ENCODE measurements at regions not wholly inside any gene's neighbourhood (a gene's known extent, or its start where the extent isn't known, plus 50 kb on each side); places are given as distances from the start of the nearest gene placed in this dataset.
"Not testable (repeated sequence)": the region's sequence is repeated elsewhere in the genome, so short reads cannot be mapped to it uniquely, and the experiment has no call there.

- H3K27me3 ChIP-seq (ENCODE audit: insufficient read depth), result no peaks in the 10 kb centered on the region
- H3K9ac ChIP-seq, result no peak overlapping the region
- H3F3A ChIP-seq (replicated peaks; ENCODE audit: insufficient read depth), result no peaks in the 10 kb centered on the region
- H3K4me2 ChIP-seq, result no peak overlapping the region
- H3K9me3 ChIP-seq, result no peaks in the 10 kb centered on the region
- no peaks in the 10 kb centered on the region for H3K9me2 ChIP-seq
- no peak for TF ChIP-seq MAX (IDR thresholded peaks at IDR 0.05; ENCODE audit: low read depth)
- no peaks in the 10 kb centered on the region for H3K36me3 ChIP-seq (replicated peaks in 1 of 2; ENCODE audit: control insufficient read depth in 1 of 2, insufficient read depth in 2 of 2, low read length in 1 of 2)
- DNase-seq, result no peak
- CTCF ChIA-PET, result interaction anchor here (1.0 to 4.2 kb wide), 2 partner anchors 8 to 268 kb away, joined by 3 to 17 read pairs; no protein-coding TSS in a partner anchor
- WGBS (ENCODE audit: low lambda C conversion rate), result 61% methylated on average over 4 of the region's 4 CpGs
- no peaks in the 10 kb centered on the region for H4K20me1 ChIP-seq (ENCODE audit: insufficient read depth)
- no peak overlapping the region for H2AFZ ChIP-seq (ENCODE audit: low read depth)
- POLR2A ChIA-PET, result no interaction called here
- no peaks in the 10 kb centered on the region for H3K4me1 ChIP-seq (ENCODE audit: control insufficient read depth in 1 of 2, insufficient read depth in 2 of 2, low read depth in 1 of 2, low read length in 1 of 2)
- H3K27ac ChIP-seq (ENCODE audit: low read depth in 2 of 2, low read length in 1 of 2), result no peak overlapping the region
- H3K79me2 ChIP-seq (ENCODE audit: insufficient read depth), result no peaks in the 10 kb centered on the region
- no peak overlapping the region for H3K4me3 ChIP-seq (ENCODE audit: low read depth in 2 of 2, low read length in 1 of 2)
These were observed 123.7 kb upstream of the ANKH start for GRCh38 chr5:14995229-14995628.

GRCh38 chr5:14993459-14994133 lies 122.0 kb upstream of the ANKH start:
- H3K4me2 ChIP-seq; H3K27me3 ChIP-seq (ENCODE audit: insufficient read depth); H4K20me1 ChIP-seq (ENCODE audit: insufficient read depth); H3F3A ChIP-seq (replicated peaks; ENCODE audit: insufficient read depth); H3K79me2 ChIP-seq (ENCODE audit: insufficient read depth); POLR2A ChIA-PET; H3K4me3 ChIP-seq (ENCODE audit: low read depth in 2 of 2, low read length in 1 of 2); H3K36me3 ChIP-seq (replicated peaks in 1 of 2; ENCODE audit: control insufficient read depth in 1 of 2, insufficient read depth in 2 of 2, low read length in 1 of 2); H2AFZ ChIP-seq (ENCODE audit: low read depth); DNase-seq; H3K4me1 ChIP-seq (ENCODE audit: control insufficient read depth in 1 of 2, insufficient read depth in 2 of 2, low read depth in 1 of 2, low read length in 1 of 2); H3K9me2 ChIP-seq; H3K27ac ChIP-seq (ENCODE audit: low read depth in 2 of 2, low read length in 1 of 2); H3K9ac ChIP-seq; H3K9me3 ChIP-seq: not testable (repeated sequence)
- CTCF ChIA-PET, result interaction anchor here (4.2 kb wide), 1 partner anchor 9 kb away, joined by 17 read pairs; no protein-coding TSS in a partner anchor
- WGBS (ENCODE audit: low lambda C conversion rate), result 91% methylated on average over 16 of the region's 40 CpGs

- H3K9me2 ChIP-seq; H3K79me2 ChIP-seq (ENCODE audit: insufficient read depth); H3K9ac ChIP-seq; H3F3A ChIP-seq (replicated peaks; ENCODE audit: insufficient read depth); POLR2A ChIA-PET; H3K4me3 ChIP-seq (ENCODE audit: low read depth in 2 of 2, low read length in 1 of 2); H4K20me1 ChIP-seq (ENCODE audit: insufficient read depth); H2AFZ ChIP-seq (ENCODE audit: low read depth); H3K27ac ChIP-seq (ENCODE audit: low read depth in 2 of 2, low read length in 1 of 2); H3K36me3 ChIP-seq (replicated peaks in 1 of 2; ENCODE audit: control insufficient read depth in 1 of 2, insufficient read depth in 2 of 2, low read length in 1 of 2); H3K4me2 ChIP-seq; DNase-seq; H3K9me3 ChIP-seq; H3K4me1 ChIP-seq (ENCODE audit: control insufficient read depth in 1 of 2, insufficient read depth in 2 of 2, low read depth in 1 of 2, low read length in 1 of 2); H3K27me3 ChIP-seq (ENCODE audit: insufficient read depth): not testable (repeated sequence)
- WGBS (ENCODE audit: low lambda C conversion rate), result 87% methylated on average over 25 of the region's 28 CpGs
- CTCF ChIA-PET, result interaction anchor here (1.0 to 4.2 kb wide), 3 partner anchors 10 to 265 kb away, joined by 4 to 17 read pairs (median 11); no protein-coding TSS in a partner anchor
These were observed 121.3 kb upstream of the ANKH start for GRCh38 chr5:14992751-14993458.

GRCh38 chr5:14988223-14988622 lies 116.6 kb upstream of the ANKH start:
- H3K9me3 ChIP-seq, result no peaks in the 10 kb centered on the region
- no peak for TF ChIP-seq FOXM1 (IDR thresholded peaks at IDR 0.05; ENCODE audit: low read depth)
- H3K9ac ChIP-seq, result no peak overlapping the region
- no peaks in the 10 kb centered on the region for H3K36me3 ChIP-seq (replicated peaks in 1 of 2; ENCODE audit: control insufficient read depth in 1 of 2, insufficient read depth in 2 of 2, low read length in 1 of 2)
- POLR2A ChIA-PET, result no interaction called here
- H3K9me2 ChIP-seq, result no peaks in the 10 kb centered on the region
- H3K4me1 ChIP-seq (ENCODE audit: control insufficient read depth in 1 of 2, insufficient read depth in 2 of 2, low read depth in 1 of 2, low read length in 1 of 2), result no peaks in the 10 kb centered on the region
- no peak for DNase-seq
- no peaks in the 10 kb centered on the region for H3K79me2 ChIP-seq (ENCODE audit: insufficient read depth)
- H2AFZ ChIP-seq (ENCODE audit: low read depth), result no peak overlapping the region
- no peak overlapping the region for H3K4me3 ChIP-seq (ENCODE audit: low read depth in 2 of 2, low read length in 1 of 2)
- H4K20me1 ChIP-seq (ENCODE audit: insufficient read depth), result no peaks in the 10 kb centered on the region
- no peak overlapping the region for H3K27ac ChIP-seq (ENCODE audit: low read depth in 2 of 2, low read length in 1 of 2)
- no peak overlapping the region for H3K4me2 ChIP-seq
- CTCF ChIA-PET, result interaction anchor here (0.6 to 2.7 kb wide), 4 partner anchors 11 to 303 kb away, joined by 3 to 11 read pairs (median 4); no protein-coding TSS in a partner anchor
- H3K27me3 ChIP-seq (ENCODE audit: insufficient read depth), result no peaks in the 10 kb centered on the region
- WGBS (ENCODE audit: low lambda C conversion rate), result 56% methylated on average over 4 of the region's 5 CpGs
- H3F3A ChIP-seq (replicated peaks; ENCODE audit: insufficient read depth), result no peaks in the 10 kb centered on the region

Measured in SK-N-SH (cell line).